Neural cell (in vitro differentiated cells): ENCODE measurements at regions not wholly inside any gene's neighbourhood (a gene's known extent, or its start where the extent isn't known, plus 50 kb on each side); places are given as distances from the start of the nearest gene placed in this dataset.

Source experiments
- POLR2AphosphoS5 ChIP-seq: IDR thresholded peaks from 2 replicates; pipeline ENCODE4 v1.6.1; 2012
- RAD21 ChIP-seq: fragments of 450-650 bp; conservative IDR thresholded peaks from 2 replicates; pipeline ENCODE4 v1.6.1; 2014; ENCODE audit warnings: antibody characterized with exemption, mild to moderate bottlenecking, moderate library complexity
- SMC3 ChIP-seq: fragments of 450-650 bp; conservative IDR thresholded peaks from 2 replicates; pipeline ENCODE4 v1.6.1; 2014; ENCODE audit warnings: antibody characterized with exemption, mild to moderate bottlenecking, moderate library complexity; ENCODE audit not compliant: poor library complexity
- TF ChIP-seq, protein P1 (sequence below): fragments of 450-650 bp; IDR thresholded peaks from 2 replicates; pipeline ENCODE4 v1.5.1; 2014; ENCODE audit warnings: antibody characterized with exemption, mild to moderate bottlenecking, moderate library complexity; ENCODE audit not compliant: poor library complexity, severe bottlenecking

DNA sequence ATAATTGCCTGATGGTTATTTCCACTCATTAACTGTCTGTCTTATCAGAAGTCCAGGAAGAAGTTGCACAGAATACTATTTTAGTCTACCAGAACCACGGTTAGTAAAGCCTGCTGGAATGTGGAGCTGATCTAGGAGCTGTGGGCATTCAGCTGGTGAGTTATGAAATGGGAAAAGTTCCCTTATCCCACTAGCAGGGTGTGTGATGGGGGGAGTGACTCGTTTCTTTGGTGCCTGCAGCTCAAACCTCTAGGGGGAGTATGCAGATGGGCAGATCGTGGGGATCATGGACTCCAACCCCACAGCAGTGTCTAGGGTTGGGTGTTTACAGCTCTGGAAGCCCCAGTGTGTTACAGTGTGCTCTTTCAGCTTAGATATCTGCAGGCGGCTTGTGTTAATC is 305.7 kb upstream of the BOD1L1 start:
- no peak for TF ChIP-seq POLR2AphosphoS5
- no peak for TF ChIP-seq RAD21
- TF ChIP-seq, protein P1, sequence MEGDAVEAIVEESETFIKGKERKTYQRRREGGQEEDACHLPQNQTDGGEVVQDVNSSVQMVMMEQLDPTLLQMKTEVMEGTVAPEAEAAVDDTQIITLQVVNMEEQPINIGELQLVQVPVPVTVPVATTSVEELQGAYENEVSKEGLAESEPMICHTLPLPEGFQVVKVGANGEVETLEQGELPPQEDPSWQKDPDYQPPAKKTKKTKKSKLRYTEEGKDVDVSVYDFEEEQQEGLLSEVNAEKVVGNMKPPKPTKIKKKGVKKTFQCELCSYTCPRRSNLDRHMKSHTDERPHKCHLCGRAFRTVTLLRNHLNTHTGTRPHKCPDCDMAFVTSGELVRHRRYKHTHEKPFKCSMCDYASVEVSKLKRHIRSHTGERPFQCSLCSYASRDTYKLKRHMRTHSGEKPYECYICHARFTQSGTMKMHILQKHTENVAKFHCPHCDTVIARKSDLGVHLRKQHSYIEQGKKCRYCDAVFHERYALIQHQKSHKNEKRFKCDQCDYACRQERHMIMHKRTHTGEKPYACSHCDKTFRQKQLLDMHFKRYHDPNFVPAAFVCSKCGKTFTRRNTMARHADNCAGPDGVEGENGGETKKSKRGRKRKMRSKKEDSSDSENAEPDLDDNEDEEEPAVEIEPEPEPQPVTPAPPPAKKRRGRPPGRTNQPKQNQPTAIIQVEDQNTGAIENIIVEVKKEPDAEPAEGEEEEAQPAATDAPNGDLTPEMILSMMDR: no peak
- TF ChIP-seq SMC3: no peak
